ENCODE measurements at regions not wholly inside any gene's neighbourhood (a gene's known extent, or its start where the extent isn't known, plus 50 kb on each side); places are given as distances from the start of the nearest gene placed in this dataset.

DNA sequence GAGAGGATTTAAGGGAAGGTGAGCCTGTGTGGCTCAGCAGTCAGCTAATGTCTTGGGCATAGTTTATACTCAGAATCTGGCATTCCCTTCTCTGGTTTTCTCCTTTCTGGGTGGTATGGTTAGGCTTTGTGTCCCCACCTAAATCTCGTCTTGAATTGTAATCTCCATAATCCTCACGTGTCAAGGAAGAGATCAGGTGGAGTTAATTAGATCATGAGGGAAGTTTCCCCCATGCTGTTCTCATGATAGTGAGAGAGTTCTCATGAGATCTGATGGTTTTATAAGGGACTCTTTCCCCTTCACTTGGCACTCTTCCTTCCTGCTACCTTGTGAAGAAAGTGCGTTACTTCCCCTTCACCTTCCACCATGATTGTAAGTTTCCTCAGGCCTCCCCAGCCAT, 169.8 kb upstream of the PELI2 start:
- TF ChIP-seq, protein P1, sequence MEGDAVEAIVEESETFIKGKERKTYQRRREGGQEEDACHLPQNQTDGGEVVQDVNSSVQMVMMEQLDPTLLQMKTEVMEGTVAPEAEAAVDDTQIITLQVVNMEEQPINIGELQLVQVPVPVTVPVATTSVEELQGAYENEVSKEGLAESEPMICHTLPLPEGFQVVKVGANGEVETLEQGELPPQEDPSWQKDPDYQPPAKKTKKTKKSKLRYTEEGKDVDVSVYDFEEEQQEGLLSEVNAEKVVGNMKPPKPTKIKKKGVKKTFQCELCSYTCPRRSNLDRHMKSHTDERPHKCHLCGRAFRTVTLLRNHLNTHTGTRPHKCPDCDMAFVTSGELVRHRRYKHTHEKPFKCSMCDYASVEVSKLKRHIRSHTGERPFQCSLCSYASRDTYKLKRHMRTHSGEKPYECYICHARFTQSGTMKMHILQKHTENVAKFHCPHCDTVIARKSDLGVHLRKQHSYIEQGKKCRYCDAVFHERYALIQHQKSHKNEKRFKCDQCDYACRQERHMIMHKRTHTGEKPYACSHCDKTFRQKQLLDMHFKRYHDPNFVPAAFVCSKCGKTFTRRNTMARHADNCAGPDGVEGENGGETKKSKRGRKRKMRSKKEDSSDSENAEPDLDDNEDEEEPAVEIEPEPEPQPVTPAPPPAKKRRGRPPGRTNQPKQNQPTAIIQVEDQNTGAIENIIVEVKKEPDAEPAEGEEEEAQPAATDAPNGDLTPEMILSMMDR (IDR thresholded peaks at IDR 0.05; ENCODE audit: insufficient read depth, low read length, poor library complexity, severe bottlenecking) = no peak
- no peak for TF ChIP-seq EZH2phosphoT487 (conservative IDR thresholded peaks at IDR 0.05; ENCODE audit: low read length)
